ENCODE measurements at regions not wholly inside any gene's neighbourhood (a gene's known extent, or its start where the extent isn't known, plus 50 kb on each side); places are given as distances from the start of the nearest gene placed in this dataset.

DNA sequence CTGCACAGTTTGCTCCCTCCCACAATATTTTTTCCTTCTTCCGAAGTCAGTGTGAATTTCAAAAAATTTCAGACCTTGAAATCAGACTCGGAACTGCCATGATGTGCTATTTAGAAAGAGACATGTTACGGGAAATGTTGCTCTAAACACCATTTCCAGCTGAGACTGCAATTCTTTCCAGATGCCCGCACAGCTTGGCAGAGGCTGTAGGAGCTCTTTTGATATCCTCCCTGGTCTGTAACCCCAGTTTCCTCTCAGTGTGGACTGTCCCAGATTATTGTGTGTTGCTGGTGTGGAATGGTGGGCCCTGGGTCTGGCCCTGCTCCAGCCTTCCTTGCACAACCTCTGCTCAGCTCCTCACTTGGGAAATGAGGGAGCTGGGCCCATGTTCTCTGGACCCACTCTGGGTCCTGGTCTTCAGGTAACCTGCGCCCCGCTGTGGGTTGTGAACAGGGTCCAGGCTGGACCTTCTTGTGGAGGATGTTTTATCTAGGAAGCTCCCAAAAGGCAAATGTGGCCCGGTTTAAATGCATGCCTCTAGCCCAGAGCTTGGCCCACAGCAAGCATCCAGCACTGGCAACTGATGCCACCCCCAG is 172.8 kb upstream of the CXCL12 start:
- TF ChIP-seq POLR2AphosphoS5 (IDR thresholded peaks at IDR 0.05) (no peak), POLR2A (IDR thresholded peaks at IDR 0.05) (no peak)
- TF ChIP-seq, protein P1, sequence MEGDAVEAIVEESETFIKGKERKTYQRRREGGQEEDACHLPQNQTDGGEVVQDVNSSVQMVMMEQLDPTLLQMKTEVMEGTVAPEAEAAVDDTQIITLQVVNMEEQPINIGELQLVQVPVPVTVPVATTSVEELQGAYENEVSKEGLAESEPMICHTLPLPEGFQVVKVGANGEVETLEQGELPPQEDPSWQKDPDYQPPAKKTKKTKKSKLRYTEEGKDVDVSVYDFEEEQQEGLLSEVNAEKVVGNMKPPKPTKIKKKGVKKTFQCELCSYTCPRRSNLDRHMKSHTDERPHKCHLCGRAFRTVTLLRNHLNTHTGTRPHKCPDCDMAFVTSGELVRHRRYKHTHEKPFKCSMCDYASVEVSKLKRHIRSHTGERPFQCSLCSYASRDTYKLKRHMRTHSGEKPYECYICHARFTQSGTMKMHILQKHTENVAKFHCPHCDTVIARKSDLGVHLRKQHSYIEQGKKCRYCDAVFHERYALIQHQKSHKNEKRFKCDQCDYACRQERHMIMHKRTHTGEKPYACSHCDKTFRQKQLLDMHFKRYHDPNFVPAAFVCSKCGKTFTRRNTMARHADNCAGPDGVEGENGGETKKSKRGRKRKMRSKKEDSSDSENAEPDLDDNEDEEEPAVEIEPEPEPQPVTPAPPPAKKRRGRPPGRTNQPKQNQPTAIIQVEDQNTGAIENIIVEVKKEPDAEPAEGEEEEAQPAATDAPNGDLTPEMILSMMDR (IDR thresholded peaks at IDR 0.05) = no peak
- 93% methylated on average over 7 of the region's 7 CpGs for WGBS
- H3K36me3 ChIP-seq = no peaks in the 10 kb centered on the region
- no peak overlapping the region for H3K4me3 ChIP-seq
- DNase-seq (ENCODE audit: low spot score) = no peak
- no peaks in the 10 kb centered on the region for H3K27me3 ChIP-seq (replicated peaks; ENCODE audit: insufficient read depth)
- intact Hi-C loops (cut with DNase I) = no loop called here
- no peaks in the 10 kb centered on the region for H3K9me3 ChIP-seq
- H3K4me1 ChIP-seq (replicated peaks) = no peaks in the 10 kb centered on the region
- no peak overlapping the region for H3K27ac ChIP-seq

DNA sequence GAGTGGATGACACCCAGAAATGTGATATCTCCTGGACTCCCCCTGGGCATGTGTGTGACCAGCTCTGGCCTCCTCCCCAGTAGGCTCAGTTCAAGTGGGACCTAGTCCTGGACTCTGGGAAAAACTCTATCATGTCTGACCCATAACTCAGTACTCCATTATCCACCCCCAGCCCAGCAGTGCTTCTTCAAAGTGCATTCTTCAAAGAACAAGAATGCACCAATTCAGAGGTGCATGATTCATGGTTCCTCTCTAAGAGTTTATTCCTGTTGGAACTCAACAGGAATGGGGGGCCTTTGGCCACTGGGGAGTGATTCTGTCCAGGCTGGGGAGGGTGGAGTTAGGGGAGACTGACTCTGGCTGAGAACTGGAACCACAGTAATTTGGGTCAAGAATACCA is 173.6 kb upstream of the CXCL12 start:
- Histone ChIP-seq H3K9me3 (no peaks in the 10 kb centered on the region), H3K36me3 (no peaks in the 10 kb centered on the region), H3K4me3 (no peak overlapping the region), H3K4me1 (replicated peaks) (no peaks in the 10 kb centered on the region), H3K27ac (no peak overlapping the region), H3K27me3 (replicated peaks; ENCODE audit: insufficient read depth) (no peaks in the 10 kb centered on the region)
- DNase-seq (ENCODE audit: low spot score) = no peak
- intact Hi-C loops (cut with DNase I) = no loop called here
- TF ChIP-seq, protein P1 (IDR thresholded peaks at IDR 0.05) = no peak
- no peak for TF ChIP-seq POLR2A (IDR thresholded peaks at IDR 0.05)
- no peak for TF ChIP-seq POLR2AphosphoS5 (IDR thresholded peaks at IDR 0.05)

DNA sequence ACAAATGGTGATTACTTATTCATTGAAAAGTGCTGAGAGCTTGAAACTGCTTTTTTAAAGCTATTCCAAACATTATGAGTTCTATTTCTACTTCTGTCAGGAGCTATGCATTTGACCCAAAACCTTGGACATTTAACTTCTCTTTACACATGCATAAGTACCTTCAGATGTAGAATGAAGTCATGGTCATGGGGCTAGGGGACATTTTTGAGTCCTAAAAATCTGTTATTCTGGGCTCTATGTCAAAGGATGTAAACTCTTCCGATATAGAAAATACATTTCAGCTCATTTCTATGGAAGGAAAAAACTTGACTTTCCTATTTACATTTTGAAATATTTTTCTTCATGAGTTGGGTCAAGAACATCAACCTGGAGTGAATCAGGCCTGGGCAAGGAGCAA is 179.5 kb upstream of the CXCL12 start:
- intact Hi-C loops (cut with DNase I) = no loop called here
- Histone ChIP-seq H3K27ac (no peak overlapping the region), H3K4me3 (no peak overlapping the region), H3K9me3 (no peaks in the 10 kb centered on the region), H3K27me3 (replicated peaks; ENCODE audit: insufficient read depth) (no peaks in the 10 kb centered on the region), H3K36me3 (no peaks in the 10 kb centered on the region), H3K4me1 (replicated peaks) (no peaks in the 10 kb centered on the region)
- TF ChIP-seq, protein P1 (IDR thresholded peaks at IDR 0.05) = no peak
- no peak for TF ChIP-seq POLR2AphosphoS5 (IDR thresholded peaks at IDR 0.05)
- TF ChIP-seq POLR2A (IDR thresholded peaks at IDR 0.05) = no peak
- WGBS = 100% methylated on average over 1 of the region's 1 CpG
- no peak for DNase-seq (ENCODE audit: low spot score)

DNA sequence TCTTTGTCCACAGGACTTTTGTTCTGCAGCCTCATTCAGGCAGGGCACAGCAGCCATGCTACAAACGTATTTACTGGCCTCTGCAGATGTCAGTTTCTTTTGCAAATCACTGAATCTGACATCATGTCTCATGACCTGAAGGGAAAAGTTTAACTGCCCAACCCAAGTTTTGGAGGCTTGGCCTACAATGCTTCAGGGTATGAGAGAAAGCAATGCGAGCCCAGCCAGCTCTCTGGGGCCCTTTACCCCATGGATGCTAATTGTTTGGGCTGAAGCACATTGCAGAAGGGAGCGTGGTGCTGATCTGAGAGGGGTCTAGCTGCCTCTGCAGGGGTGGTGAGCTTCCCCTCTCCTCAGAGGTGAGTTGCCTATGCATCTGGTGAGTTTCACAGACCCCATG is 179.9 kb upstream of the CXCL12 start:
- intact Hi-C loops (cut with DNase I) = no loop called here
- no peaks in the 10 kb centered on the region for H3K27me3 ChIP-seq (replicated peaks; ENCODE audit: insufficient read depth)
- no peak overlapping the region for H3K4me3 ChIP-seq
- H3K27ac ChIP-seq = no peak overlapping the region
- H3K9me3 ChIP-seq = no peaks in the 10 kb centered on the region
- H3K36me3 ChIP-seq = no peaks in the 10 kb centered on the region
- no peak for TF ChIP-seq POLR2AphosphoS5 (IDR thresholded peaks at IDR 0.05)
- TF ChIP-seq, protein P1 (IDR thresholded peaks at IDR 0.05) = no peak
- no peak for TF ChIP-seq POLR2A (IDR thresholded peaks at IDR 0.05)
- 58% methylated on average over 3 of the region's 3 CpGs for WGBS
- no peaks in the 10 kb centered on the region for H3K4me1 ChIP-seq (replicated peaks)
- DNase-seq (ENCODE audit: low spot score) = no peak

DNA sequence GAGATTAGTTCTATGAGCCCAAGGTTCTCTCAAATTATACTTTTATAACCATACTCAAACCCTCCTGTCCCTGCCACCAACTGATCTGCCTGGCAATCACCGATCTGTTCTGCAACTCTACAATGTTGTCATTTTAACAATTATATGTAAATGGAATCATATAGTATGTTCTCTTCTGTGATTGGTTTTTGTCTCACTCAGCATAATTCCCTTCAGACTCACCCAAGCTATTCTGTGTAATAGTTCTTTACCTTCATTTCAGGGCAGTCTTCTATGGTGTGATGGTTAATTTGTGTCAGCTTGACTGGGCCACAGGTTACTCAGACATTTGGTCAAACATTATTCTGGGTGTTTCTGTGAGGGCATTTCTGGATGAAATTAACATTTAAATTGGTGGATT is 181.9 kb upstream of the CXCL12 start:
- TF ChIP-seq, protein P1 (IDR thresholded peaks at IDR 0.05) = no peak
- TF ChIP-seq POLR2AphosphoS5 (IDR thresholded peaks at IDR 0.05) (no peak), POLR2A (IDR thresholded peaks at IDR 0.05) (no peak)
- H3K4me1 ChIP-seq (replicated peaks) = no peaks in the 10 kb centered on the region
- H3K36me3 ChIP-seq = no peaks in the 10 kb centered on the region
- 50% methylated on average over 1 of the region's 1 CpG for WGBS
- intact Hi-C loops (cut with DNase I) = no loop called here
- DNase-seq (ENCODE audit: low spot score) = no peak
- H3K4me3 ChIP-seq = no peak overlapping the region
- no peak overlapping the region for H3K27ac ChIP-seq
- no peaks in the 10 kb centered on the region for H3K27me3 ChIP-seq (replicated peaks; ENCODE audit: insufficient read depth)
- H3K9me3 ChIP-seq = no peaks in the 10 kb centered on the region

Measured in prostate gland (tissue), 2 donors.